WTC11 (cell line): ENCODE measurements at regions not wholly inside any gene's neighbourhood (a gene's known extent, or its start where the extent isn't known, plus 50 kb on each side); places are given as distances from the start of the nearest gene placed in this dataset.

Experiments
- ATF1 ChIP-seq: sonication (generic); formaldehyde crosslinking; IDR thresholded peaks from 2 replicates; pipeline ENCODE4 v1.8.1; 2023; ENCODE audit warnings: mild to moderate bottlenecking, moderate library complexity, missing genetic modification reagents
- CREB1 ChIP-seq: sonication (generic); formaldehyde crosslinking; IDR thresholded peaks from 2 replicates; pipeline ENCODE4 v1.8.0; 2023; ENCODE audit warnings: mild to moderate bottlenecking, missing genetic modification reagents
- E2F1 ChIP-seq: sonication (generic); formaldehyde crosslinking; IDR thresholded peaks from 2 replicates; pipeline ENCODE4 v1.8.0; 2022; ENCODE audit warnings: mild to moderate bottlenecking, missing genetic modification reagents
- IRF2 ChIP-seq: sonication (generic); formaldehyde crosslinking; IDR thresholded peaks from 2 replicates; pipeline ENCODE4 v1.8.0; 2022; ENCODE audit warnings: low read depth, missing genetic modification reagents, borderline replicate concordance
- JUN ChIP-seq: sonication (generic); formaldehyde crosslinking; IDR thresholded peaks from 2 replicates; pipeline ENCODE4 v1.8.0; 2023; ENCODE audit warnings: mild to moderate bottlenecking, missing genetic modification reagents
- PREB ChIP-seq: sonication (generic); formaldehyde crosslinking; IDR thresholded peaks from 2 replicates; pipeline ENCODE4 v1.8.1; 2022; ENCODE audit warnings: mild to moderate bottlenecking, missing genetic modification reagents, moderate library complexity, borderline replicate concordance
- ZNF219 ChIP-seq: sonication (generic); formaldehyde crosslinking; IDR thresholded peaks from 2 replicates; pipeline ENCODE4 v1.8.0; 2023; ENCODE audit warnings: missing genetic modification reagents, mild to moderate bottlenecking, borderline replicate concordance
- ZNF671 ChIP-seq: fragments of 250-450 bp; sonication (Bioruptor Pico); IDR thresholded peaks from 2 replicates; pipeline ENCODE4 v1.8.0; 2021; ENCODE audit warnings: mild to moderate bottlenecking
- TF ChIP-seq, protein P1 (sequence below): fragments of 200-600 bp; IDR thresholded peaks from 2 replicates; pipeline ENCODE4 v1.8.0; 2022; ENCODE audit warnings: antibody characterized with exemption
- TF ChIP-seq, protein P2 (sequence below): sonication (generic); formaldehyde crosslinking; IDR thresholded peaks from 2 replicates; pipeline ENCODE4 v1.8.1; 2022; ENCODE audit warnings: low read depth, mild to moderate bottlenecking, moderate library complexity, missing genetic modification reagents, borderline replicate concordance
- TF ChIP-seq, protein P3 (sequence below): sonication (generic); formaldehyde crosslinking; IDR thresholded peaks from 2 replicates; pipeline ENCODE4 v1.8.0; 2022; ENCODE audit warnings: mild to moderate bottlenecking, missing genetic modification reagents

DNA sequence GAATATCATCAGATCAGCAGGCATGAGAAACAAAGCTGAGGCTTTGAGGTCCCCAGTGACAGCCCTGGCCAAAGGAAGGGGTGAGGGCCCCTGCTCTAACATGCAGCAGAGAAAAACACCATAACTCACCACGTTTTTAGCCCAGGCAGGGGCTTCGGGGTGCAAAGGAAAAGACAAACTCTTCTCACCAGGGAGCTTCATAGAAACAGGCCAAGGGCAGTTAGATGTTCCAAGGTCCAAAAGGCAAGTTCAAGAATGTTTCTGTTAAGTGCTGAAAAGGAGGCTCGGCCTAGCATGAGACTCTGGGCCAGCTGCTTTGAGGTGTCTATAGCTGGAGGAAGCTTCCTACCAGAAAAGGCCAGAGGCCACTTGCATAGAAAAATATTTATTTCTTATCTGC lies 608.4 kb upstream of the CFAP20DC start:
- no peak for TF ChIP-seq ZNF219
- TF ChIP-seq, protein P1, sequence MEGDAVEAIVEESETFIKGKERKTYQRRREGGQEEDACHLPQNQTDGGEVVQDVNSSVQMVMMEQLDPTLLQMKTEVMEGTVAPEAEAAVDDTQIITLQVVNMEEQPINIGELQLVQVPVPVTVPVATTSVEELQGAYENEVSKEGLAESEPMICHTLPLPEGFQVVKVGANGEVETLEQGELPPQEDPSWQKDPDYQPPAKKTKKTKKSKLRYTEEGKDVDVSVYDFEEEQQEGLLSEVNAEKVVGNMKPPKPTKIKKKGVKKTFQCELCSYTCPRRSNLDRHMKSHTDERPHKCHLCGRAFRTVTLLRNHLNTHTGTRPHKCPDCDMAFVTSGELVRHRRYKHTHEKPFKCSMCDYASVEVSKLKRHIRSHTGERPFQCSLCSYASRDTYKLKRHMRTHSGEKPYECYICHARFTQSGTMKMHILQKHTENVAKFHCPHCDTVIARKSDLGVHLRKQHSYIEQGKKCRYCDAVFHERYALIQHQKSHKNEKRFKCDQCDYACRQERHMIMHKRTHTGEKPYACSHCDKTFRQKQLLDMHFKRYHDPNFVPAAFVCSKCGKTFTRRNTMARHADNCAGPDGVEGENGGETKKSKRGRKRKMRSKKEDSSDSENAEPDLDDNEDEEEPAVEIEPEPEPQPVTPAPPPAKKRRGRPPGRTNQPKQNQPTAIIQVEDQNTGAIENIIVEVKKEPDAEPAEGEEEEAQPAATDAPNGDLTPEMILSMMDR: no peak
- no peak for TF ChIP-seq E2F1 (CRISPR knock-in tag)
- no peak for TF ChIP-seq CREB1 (CRISPR knock-in tag)
- TF ChIP-seq, protein P2, sequence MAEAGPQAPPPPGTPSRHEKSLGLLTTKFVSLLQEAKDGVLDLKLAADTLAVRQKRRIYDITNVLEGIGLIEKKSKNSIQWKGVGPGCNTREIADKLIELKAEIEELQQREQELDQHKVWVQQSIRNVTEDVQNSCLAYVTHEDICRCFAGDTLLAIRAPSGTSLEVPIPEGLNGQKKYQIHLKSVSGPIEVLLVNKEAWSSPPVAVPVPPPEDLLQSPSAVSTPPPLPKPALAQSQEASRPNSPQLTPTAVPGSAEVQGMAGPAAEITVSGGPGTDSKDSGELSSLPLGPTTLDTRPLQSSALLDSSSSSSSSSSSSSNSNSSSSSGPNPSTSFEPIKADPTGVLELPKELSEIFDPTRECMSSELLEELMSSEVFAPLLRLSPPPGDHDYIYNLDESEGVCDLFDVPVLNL (CRISPR knock-in tag): no peak
- no peak for TF ChIP-seq ZNF671 (CRISPR knock-in tag)
- no peak for TF ChIP-seq ATF1 (CRISPR knock-in tag)
- no peak for TF ChIP-seq IRF2 (CRISPR knock-in tag)
- no peak for TF ChIP-seq PREB (CRISPR knock-in tag)
- TF ChIP-seq, protein P3, sequence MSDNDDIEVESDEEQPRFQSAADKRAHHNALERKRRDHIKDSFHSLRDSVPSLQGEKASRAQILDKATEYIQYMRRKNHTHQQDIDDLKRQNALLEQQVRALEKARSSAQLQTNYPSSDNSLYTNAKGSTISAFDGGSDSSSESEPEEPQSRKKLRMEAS (CRISPR knock-in tag): no peak
- no peak for TF ChIP-seq JUN (CRISPR knock-in tag)
